ENCODE measurements at regions not wholly inside any gene's neighbourhood (a gene's known extent, or its start where the extent isn't known, plus 50 kb on each side); places are given as distances from the start of the nearest gene placed in this dataset.

- TF ChIP-seq NRF1 (IDR thresholded peaks at IDR 0.05; ENCODE audit: low read depth, low read length) (no peak), EP300 (IDR thresholded peaks at IDR 0.05; ENCODE audit: borderline replicate concordance in 1 of 2, low read depth in 2 of 2, low read length in 2 of 2) (no peak)
Measured at GRCh38 chr2:167430447-167430846, 542.2 kb downstream of the XIRP2 start.
